Stimulated activated naive CD8-positive, alpha-beta T cell treated with anti-CD3 and anti-CD28 coated beads, Interleukin-15, Interleukin-2, amounts not matched to agents 100 U/mL and 50 U/mL, for 24 hours (primary cell): ENCODE measurements at regions not wholly inside any gene's neighbourhood (a gene's known extent, or its start where the extent isn't known, plus 50 kb on each side); places are given as distances from the start of the nearest gene placed in this dataset.
"Not testable (repeated sequence)": the region's sequence is repeated elsewhere in the genome, so short reads cannot be mapped to it uniquely, and the experiment has no call there.

Experiments
- ATAC-seq: fragments of 150-1000 bp; cut with Tn5 transposase; one replicate; pipeline ENCODE4 v1.10.0; 2021
- DNase-seq: peaks from one replicate; pipeline ENCODE4 v3.0.0; 2021

GRCh38 chr19:27884376-27884775 is 1328.6 kb downstream of the UQCRFS1 start:
- no peak for ATAC-seq

GRCh38 chr19:27881213-27881612 is 1331.7 kb downstream of the UQCRFS1 start:
- DNase-seq: no peak

More at GRCh38 chr19:27884376-27884775, 1328.6 kb downstream of the UQCRFS1 start:
- DNase-seq: no peak

GRCh38 chr19:27876976-27877512 is 1335.9 kb downstream of the UQCRFS1 start:
- DNase-seq: no peak
- no peak for ATAC-seq

More at GRCh38 chr19:27881213-27881612, 1331.7 kb downstream of the UQCRFS1 start:
- ATAC-seq: no peak

GRCh38 chr19:27876489-27876888 is 1336.5 kb downstream of the UQCRFS1 start:
- ATAC-seq (no peak), DNase-seq (no peak)

GRCh38 chr19:27872370-27872769 is 1340.6 kb downstream of the UQCRFS1 start:
- ATAC-seq (no peak), DNase-seq (no peak)

- ATAC-seq (no peak), DNase-seq (no peak)
Measured at GRCh38 chr19:27870293-27870692, 1342.7 kb downstream of the UQCRFS1 start.

GRCh38 chr19:27868007-27868406 is 1344.9 kb downstream of the UQCRFS1 start:
- ATAC-seq (no peak), DNase-seq (no peak)

GRCh38 chr19:27865927-27866777 is 1346.8 kb downstream of the UQCRFS1 start:
- ATAC-seq: no peak
- DNase-seq: no peak

GRCh38 chr19:27861411-27861975 is 1351.5 kb downstream of the UQCRFS1 start:
- ATAC-seq (no peak), DNase-seq (no peak)

- DNase-seq (no peak), ATAC-seq (no peak)
Measured at GRCh38 chr19:27860309-27860934, 1352.5 kb downstream of the UQCRFS1 start.

- DNase-seq: no peak
- no peak for ATAC-seq
Measured at GRCh38 chr19:27859689-27860088, 1353.3 kb downstream of the UQCRFS1 start.

- ATAC-seq: no peak
- DNase-seq: no peak
Measured at GRCh38 chr19:27858981-27859581, 1353.9 kb downstream of the UQCRFS1 start.

- not testable (repeated sequence) for ATAC-seq
Measured at GRCh38 chr19:27852931-27853330, 1360.0 kb downstream of the UQCRFS1 start.

GRCh38 chr19:27851543-27852060 is 1361.3 kb downstream of the UQCRFS1 start:
- ATAC-seq (no peak), DNase-seq (no peak)

More at GRCh38 chr19:27852931-27853330, 1360.0 kb downstream of the UQCRFS1 start:
- not testable (repeated sequence) for DNase-seq

GRCh38 chr19:27851002-27851481 is 1361.9 kb downstream of the UQCRFS1 start:
- ATAC-seq (no peak), DNase-seq (no peak)

GRCh38 chr19:27846944-27847343 is 1366.0 kb downstream of the UQCRFS1 start:
- no peak for DNase-seq
- ATAC-seq: no peak

GRCh38 chr19:27844261-27844660 is 1368.7 kb downstream of the UQCRFS1 start:
- no peak for ATAC-seq
- no peak for DNase-seq

- no peak for ATAC-seq
- DNase-seq: no peak
Measured at GRCh38 chr19:27843861-27844260, 1369.1 kb downstream of the UQCRFS1 start.

GRCh38 chr19:27833031-27833430 is 1379.9 kb downstream of the UQCRFS1 start:
- no peak for ATAC-seq
- DNase-seq: no peak

- DNase-seq (no peak), ATAC-seq (no peak)
Measured at GRCh38 chr19:27828829-27829228, 1384.1 kb downstream of the UQCRFS1 start.

GRCh38 chr19:27824108-27824507 is 1388.8 kb downstream of the UQCRFS1 start:
- DNase-seq (no peak), ATAC-seq (no peak)

- ATAC-seq (no peak), DNase-seq (no peak)
Measured at GRCh38 chr19:27822336-27822735, 1390.6 kb downstream of the UQCRFS1 start.
